K562 (cell line): ENCODE measurements at regions not wholly inside any gene's neighbourhood (a gene's known extent, or its start where the extent isn't known, plus 50 kb on each side); places are given as distances from the start of the nearest gene placed in this dataset.

Source experiments
- ATAC-seq: fragments of 200-7000 bp; cut with Tn5 transposase; 3 replicates; pipeline ENCODE4 v1.9.1; 2020; ENCODE audit warnings: moderate library complexity
- BruUV-seq: library from RNA; stranded (reverse); fragments of 400-500 nt; replicated peaks from 2 replicates; lab custom pipeline; 2021; lab: Mats Ljungman, UMichigan
- CTCF ChIA-PET: fragments of 300-600 bp; formaldehyde crosslinking; extraction: SDS; loops from one replicate; lab custom pipeline; 2021; ENCODE audit warnings: low intra/inter-chr PET ratio; lab: Yijun Ruan, JAX
- POLR2A ChIA-PET: fragments of 300-600, 350-650 bp; sonication (Branson Sonifier 250); formaldehyde crosslinking; extraction: SDS; loops from one replicate; lab custom pipeline; 2021; ENCODE audit warnings: antibody characterized with exemption, inconsistent platforms; lab: Yijun Ruan, JAX
- DNase-seq, 4 experiments: peaks; one replicate each; pipeline versions ENCODE4 v3.0.0 to v3.0.0-alpha.2; 2011 to 2018; ENCODE audit warnings: low spot score in 3 of 4, mixed read lengths in 3 of 4; ENCODE audit errors: extremely low read depth in 1 of 4
- FAIRE-seq: peaks from 2 replicates; lab custom pipeline; 2011; peaks lifted over from hg19 to GRCh38; lab: Jason Lieb, UNC
- H2AFZ ChIP-seq: 2 replicates; pipeline ENCODE4 v1.6.0; 2011; ENCODE audit warnings: low read depth, low read length, control low read depth, inconsistent platforms
- H3K27ac ChIP-seq: fragments of 200-600 bp; 3 replicates; pipeline ENCODE4 v1.8.0; 2011; ENCODE audit warnings: low read depth, mild to moderate bottlenecking, control low read depth, inconsistent platforms, low read length, moderate library complexity, mixed read lengths; ENCODE audit errors: extremely low read depth
- H3K27me3 ChIP-seq, 2 experiments: fragments of 300-600 bp in 1 of 2; 2 replicates in 1 of 2; 3 replicates in 1 of 2; pipeline versions ENCODE4 v1.6.0 to v1.8.0; 2011; ENCODE audit warnings: inconsistent platforms in 2 of 2, low read length in 2 of 2, mild to moderate bottlenecking in 1 of 2, mixed read lengths in 1 of 2, moderate library complexity in 1 of 2; ENCODE audit not compliant: control insufficient read depth in 2 of 2, insufficient read depth in 2 of 2
- H3K36me3 ChIP-seq: fragments of 300-600 bp; 3 replicates; pipeline ENCODE4 v1.8.0; 2011; ENCODE audit warnings: mild to moderate bottlenecking, low read length, inconsistent platforms; ENCODE audit not compliant: control insufficient read depth, insufficient read depth
- H3K4me1 ChIP-seq, 2 experiments: fragments of 200-600 bp in 1 of 2; replicated peaks in 1 of 2; 2 replicates in 1 of 2; 3 replicates in 1 of 2; pipeline versions ENCODE4 v1.5.1 to v1.8.0; 2011; ENCODE audit warnings: inconsistent platforms in 2 of 2, low read length in 2 of 2, mild to moderate bottlenecking in 1 of 2, mixed read lengths in 1 of 2, moderate library complexity in 1 of 2; ENCODE audit not compliant: control insufficient read depth in 2 of 2, insufficient read depth in 2 of 2
- H3K4me2 ChIP-seq: 2 replicates; pipeline ENCODE4 v1.6.1; 2011; ENCODE audit warnings: low read length, control low read depth, inconsistent platforms, mixed read lengths; ENCODE audit not compliant: insufficient read depth
- H3K4me3 ChIP-seq: fragments of 200-600 bp; sonication (generic), shearing (Covaris generic); 2 replicates; pipeline ENCODE4 v1.5.1; 2016; ENCODE audit warnings: control low read depth, inconsistent platforms
- H3K79me2 ChIP-seq: fragments of 200-600 bp; 3 replicates; pipeline ENCODE4 v1.8.0; 2011; ENCODE audit warnings: low read length, inconsistent platforms; ENCODE audit not compliant: control insufficient read depth, insufficient read depth
- H3K9ac ChIP-seq, 2 experiments: 2 replicates each; pipeline versions ENCODE4 v1.6.0 to v1.6.1; 2011; ENCODE audit warnings: low read depth in 2 of 2, low read length in 2 of 2, control low read depth in 1 of 2, inconsistent platforms in 1 of 2, mild to moderate bottlenecking in 1 of 2, mixed read lengths in 1 of 2; ENCODE audit not compliant: insufficient read depth in 1 of 2
- H3K9me1 ChIP-seq: one replicate; pipeline ENCODE4 v1.6.0; 2011; ENCODE audit warnings: inconsistent platforms, mild to moderate bottlenecking, low read length, moderate library complexity; ENCODE audit not compliant: control insufficient read depth, insufficient read depth
- H3K9me3 ChIP-seq: replicated peaks from 2 replicates; pipeline ENCODE4 v1.5.1; 2011; ENCODE audit warnings: low read depth, low read length, inconsistent platforms; ENCODE audit not compliant: control insufficient read depth, insufficient read depth
- H4K20me1 ChIP-seq: replicated peaks from 2 replicates; pipeline ENCODE4 v1.6.1; 2011; ENCODE audit warnings: low read length, inconsistent platforms, mixed read lengths; ENCODE audit not compliant: control insufficient read depth, insufficient read depth
- CBX3 ChIP-seq, 2 experiments: IDR thresholded peaks; 1 replicate in 1 of 2; 2 replicates in 1 of 2; pipeline ENCODE4 v1.6.1; 2012; ENCODE audit warnings: inconsistent platforms in 2 of 2, low read length in 2 of 2, borderline replicate concordance in 1 of 2, control low read depth in 1 of 2
- CHCHD3 ChIP-seq: fragments of 250-450 bp; sonication (Bioruptor Pico); IDR thresholded peaks from 2 replicates; pipeline ENCODE4 v2.1.2; 2022; ENCODE audit warnings: mild to moderate bottlenecking
- CREBBP ChIP-seq: IDR thresholded peaks from one replicate; pipeline ENCODE4 v1.6.1; 2012; ENCODE audit warnings: low read depth, mild to moderate bottlenecking, control low read depth, inconsistent platforms, low read length
- HDAC8 ChIP-seq: fragments of 450-650 bp; IDR thresholded peaks from 2 replicates; pipeline ENCODE4 v1.6.1; 2016; ENCODE audit warnings: mild to moderate bottlenecking, missing genetic modification characterization, moderate library complexity, missing compliant biosample characterization
- HDGF ChIP-seq: fragments of 450-650 bp; IDR thresholded peaks from 2 replicates; pipeline ENCODE4 v1.6.1; 2016
- WGBS: fragments of 100-300 bp; shearing (Covaris generic); methylation state at CpG from one replicate; pipeline ENCODE4 v1.1.6; 2016; ENCODE audit warnings: low coverage, mixed read lengths; ENCODE audit not compliant: insufficient coverage; ENCODE audit errors: missing lambda C conversion rate; 5-methylcytosine and 5-hydroxymethylcytosine counted together
- in situ Hi-C: fragments of 300-500 bp; cut with MboI; formaldehyde crosslinking; loops from 4 replicates; pipeline ENCODE4 v1.15.0; 2018; ENCODE audit warnings: inconsistent platforms, mixed read lengths
- intact Hi-C: fragments of 100-400 bp; cut with micrococcal nuclease; formaldehyde crosslinking; loops from 2 replicates; pipeline ENCODE4 v1.14.2; 2022
- TF ChIP-seq, protein P1 (sequence below): IDR thresholded peaks from 2 replicates; pipeline ENCODE4 v1.6.1; 2012; ENCODE audit warnings: low read depth, low read length, improper control_type of control experiment, borderline replicate concordance
- TF ChIP-seq, protein P2 (sequence below), 3 experiments: fragments of 200-800 bp in 1 of 3; sonication (Bioruptor generic) in 1 of 3; sonication (generic) in 1 of 3; formaldehyde crosslinking in 1 of 3; IDR thresholded peaks; 2 replicates each; pipeline versions ENCODE4 v1.6.1 to v1.8.0; 2016 to 2022; ENCODE audit warnings: mild to moderate bottlenecking in 2 of 3, missing compliant biosample characterization in 2 of 3, missing genetic modification characterization in 2 of 3, missing genetic modification reagents in 1 of 3
- TF ChIP-seq, protein P3 (sequence below): sonication (generic); formaldehyde crosslinking; IDR thresholded peaks from 2 replicates; pipeline ENCODE4 v1.8.0; 2022; ENCODE audit warnings: mild to moderate bottlenecking, missing genetic modification reagents
- TF ChIP-seq, protein P4 (sequence below), 2 experiments: fragments of 450-650 bp; IDR thresholded peaks; 2 replicates each; pipeline ENCODE4 v1.6.1; 2016; ENCODE audit warnings: mild to moderate bottlenecking in 2 of 2, borderline replicate concordance in 1 of 2, low read depth in 1 of 2, moderate library complexity in 1 of 2

DNA sequence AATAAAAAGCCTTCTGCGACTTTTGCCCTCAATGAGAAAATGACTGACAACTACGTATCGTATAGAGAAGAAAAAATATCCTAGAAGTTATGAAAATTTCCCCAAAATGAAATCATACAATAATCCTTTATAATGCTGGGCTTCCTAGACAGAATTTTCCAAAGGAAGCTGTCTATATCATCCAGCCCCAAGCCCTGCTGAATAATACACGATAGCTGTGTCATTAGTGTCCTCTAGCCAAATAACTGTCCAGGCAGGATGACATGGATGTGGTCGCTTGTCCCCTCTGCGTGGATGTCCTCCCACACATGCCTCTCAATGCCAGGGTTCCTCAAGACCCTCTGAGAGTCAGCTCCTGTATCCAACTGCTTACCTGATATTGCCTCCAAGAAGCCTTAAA is 61.7 kb upstream of the ECHDC3 start:
- intact Hi-C loops (no loop called here), in situ Hi-C loops (no loop called here)
- ATAC-seq (no peak), FAIRE-seq (no peak), DNase-seq (no peak)
- H3K27ac ChIP-seq, result no peak overlapping the region; the same call in 2 of the 3 replicates
- peaks cover 13 to 17% of the 10 kb centered on the region in 2 experiments for H3K4me1 ChIP-seq
- no peaks in the 10 kb centered on the region for H3K9me1 ChIP-seq
- no peaks in the 10 kb centered on the region for H3K9me3 ChIP-seq
- CTCF ChIA-PET, result no interaction called here
- POLR2A ChIA-PET, result interaction anchor here (1.0 to 1.3 kb wide), 2 partner anchors 11 to 15 kb away, joined by 3 read pairs; no protein-coding TSS in a partner anchor
- no peak overlapping the region for H3K9ac ChIP-seq
- H3K4me3 ChIP-seq, result no peak overlapping the region
- no peaks in the 10 kb centered on the region for H3K79me2 ChIP-seq
- H2AFZ ChIP-seq, result no peak overlapping the region
- BruUV-seq, result no TSS peak
- peaks cover 0 to 10% of the 10 kb centered on the region in 2 experiments; a peak in 1 of 5 replicates for H3K27me3 ChIP-seq
- H3K4me2 ChIP-seq, result no peak overlapping the region
- 36% methylated on average over 6 of the region's 6 CpGs for WGBS
- H3K36me3 ChIP-seq, result no peaks in the 10 kb centered on the region
- no peaks in the 10 kb centered on the region for H4K20me1 ChIP-seq
- TF ChIP-seq HDAC8 (tag), result no peak
- TF ChIP-seq, protein P1, sequence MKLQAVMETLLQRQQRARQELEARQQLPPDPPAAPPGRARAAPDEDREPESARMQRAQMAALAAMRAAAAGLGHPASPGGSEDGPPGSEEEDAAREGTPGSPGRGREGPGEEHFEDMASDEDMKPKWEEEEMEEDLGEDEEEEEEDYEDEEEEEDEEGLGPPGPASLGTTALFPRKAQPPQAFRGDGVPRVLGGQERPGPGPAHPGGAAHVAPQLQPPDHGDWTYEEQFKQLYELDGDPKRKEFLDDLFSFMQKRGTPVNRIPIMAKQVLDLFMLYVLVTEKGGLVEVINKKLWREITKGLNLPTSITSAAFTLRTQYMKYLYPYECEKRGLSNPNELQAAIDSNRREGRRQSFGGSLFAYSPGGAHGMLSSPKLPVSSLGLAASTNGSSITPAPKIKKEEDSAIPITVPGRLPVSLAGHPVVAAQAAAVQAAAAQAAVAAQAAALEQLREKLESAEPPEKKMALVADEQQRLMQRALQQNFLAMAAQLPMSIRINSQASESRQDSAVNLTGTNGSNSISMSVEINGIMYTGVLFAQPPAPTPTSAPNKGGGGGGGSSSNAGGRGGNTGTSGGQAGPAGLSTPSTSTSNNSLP, result no peak
- TF ChIP-seq, protein P2, sequence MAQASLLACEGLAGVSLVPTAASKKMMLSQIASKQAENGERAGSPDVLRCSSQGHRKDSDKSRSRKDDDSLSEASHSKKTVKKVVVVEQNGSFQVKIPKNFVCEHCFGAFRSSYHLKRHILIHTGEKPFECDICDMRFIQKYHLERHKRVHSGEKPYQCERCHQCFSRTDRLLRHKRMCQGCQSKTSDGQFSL (CRISPR knock-in tag; IDR thresholded peaks at IDR 0.05), result no peak
- TF ChIP-seq, protein P2 (tag; IDR thresholded peaks at IDR 0.05), result no peak
- no peak for TF ChIP-seq CREBBP
- TF ChIP-seq, protein P3, sequence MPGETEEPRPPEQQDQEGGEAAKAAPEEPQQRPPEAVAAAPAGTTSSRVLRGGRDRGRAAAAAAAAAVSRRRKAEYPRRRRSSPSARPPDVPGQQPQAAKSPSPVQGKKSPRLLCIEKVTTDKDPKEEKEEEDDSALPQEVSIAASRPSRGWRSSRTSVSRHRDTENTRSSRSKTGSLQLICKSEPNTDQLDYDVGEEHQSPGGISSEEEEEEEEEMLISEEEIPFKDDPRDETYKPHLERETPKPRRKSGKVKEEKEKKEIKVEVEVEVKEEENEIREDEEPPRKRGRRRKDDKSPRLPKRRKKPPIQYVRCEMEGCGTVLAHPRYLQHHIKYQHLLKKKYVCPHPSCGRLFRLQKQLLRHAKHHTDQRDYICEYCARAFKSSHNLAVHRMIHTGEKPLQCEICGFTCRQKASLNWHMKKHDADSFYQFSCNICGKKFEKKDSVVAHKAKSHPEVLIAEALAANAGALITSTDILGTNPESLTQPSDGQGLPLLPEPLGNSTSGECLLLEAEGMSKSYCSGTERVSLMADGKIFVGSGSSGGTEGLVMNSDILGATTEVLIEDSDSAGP (CRISPR knock-in tag), result no peak
- TF ChIP-seq CBX3 (IDR thresholded peaks at IDR 0.05; ENCODE audit: borderline replicate concordance in 1 of 2, low read length in 2 of 2), result no peak
- no peak for TF ChIP-seq HDGF
- no peak for TF ChIP-seq CHCHD3
- TF ChIP-seq, protein P4, sequence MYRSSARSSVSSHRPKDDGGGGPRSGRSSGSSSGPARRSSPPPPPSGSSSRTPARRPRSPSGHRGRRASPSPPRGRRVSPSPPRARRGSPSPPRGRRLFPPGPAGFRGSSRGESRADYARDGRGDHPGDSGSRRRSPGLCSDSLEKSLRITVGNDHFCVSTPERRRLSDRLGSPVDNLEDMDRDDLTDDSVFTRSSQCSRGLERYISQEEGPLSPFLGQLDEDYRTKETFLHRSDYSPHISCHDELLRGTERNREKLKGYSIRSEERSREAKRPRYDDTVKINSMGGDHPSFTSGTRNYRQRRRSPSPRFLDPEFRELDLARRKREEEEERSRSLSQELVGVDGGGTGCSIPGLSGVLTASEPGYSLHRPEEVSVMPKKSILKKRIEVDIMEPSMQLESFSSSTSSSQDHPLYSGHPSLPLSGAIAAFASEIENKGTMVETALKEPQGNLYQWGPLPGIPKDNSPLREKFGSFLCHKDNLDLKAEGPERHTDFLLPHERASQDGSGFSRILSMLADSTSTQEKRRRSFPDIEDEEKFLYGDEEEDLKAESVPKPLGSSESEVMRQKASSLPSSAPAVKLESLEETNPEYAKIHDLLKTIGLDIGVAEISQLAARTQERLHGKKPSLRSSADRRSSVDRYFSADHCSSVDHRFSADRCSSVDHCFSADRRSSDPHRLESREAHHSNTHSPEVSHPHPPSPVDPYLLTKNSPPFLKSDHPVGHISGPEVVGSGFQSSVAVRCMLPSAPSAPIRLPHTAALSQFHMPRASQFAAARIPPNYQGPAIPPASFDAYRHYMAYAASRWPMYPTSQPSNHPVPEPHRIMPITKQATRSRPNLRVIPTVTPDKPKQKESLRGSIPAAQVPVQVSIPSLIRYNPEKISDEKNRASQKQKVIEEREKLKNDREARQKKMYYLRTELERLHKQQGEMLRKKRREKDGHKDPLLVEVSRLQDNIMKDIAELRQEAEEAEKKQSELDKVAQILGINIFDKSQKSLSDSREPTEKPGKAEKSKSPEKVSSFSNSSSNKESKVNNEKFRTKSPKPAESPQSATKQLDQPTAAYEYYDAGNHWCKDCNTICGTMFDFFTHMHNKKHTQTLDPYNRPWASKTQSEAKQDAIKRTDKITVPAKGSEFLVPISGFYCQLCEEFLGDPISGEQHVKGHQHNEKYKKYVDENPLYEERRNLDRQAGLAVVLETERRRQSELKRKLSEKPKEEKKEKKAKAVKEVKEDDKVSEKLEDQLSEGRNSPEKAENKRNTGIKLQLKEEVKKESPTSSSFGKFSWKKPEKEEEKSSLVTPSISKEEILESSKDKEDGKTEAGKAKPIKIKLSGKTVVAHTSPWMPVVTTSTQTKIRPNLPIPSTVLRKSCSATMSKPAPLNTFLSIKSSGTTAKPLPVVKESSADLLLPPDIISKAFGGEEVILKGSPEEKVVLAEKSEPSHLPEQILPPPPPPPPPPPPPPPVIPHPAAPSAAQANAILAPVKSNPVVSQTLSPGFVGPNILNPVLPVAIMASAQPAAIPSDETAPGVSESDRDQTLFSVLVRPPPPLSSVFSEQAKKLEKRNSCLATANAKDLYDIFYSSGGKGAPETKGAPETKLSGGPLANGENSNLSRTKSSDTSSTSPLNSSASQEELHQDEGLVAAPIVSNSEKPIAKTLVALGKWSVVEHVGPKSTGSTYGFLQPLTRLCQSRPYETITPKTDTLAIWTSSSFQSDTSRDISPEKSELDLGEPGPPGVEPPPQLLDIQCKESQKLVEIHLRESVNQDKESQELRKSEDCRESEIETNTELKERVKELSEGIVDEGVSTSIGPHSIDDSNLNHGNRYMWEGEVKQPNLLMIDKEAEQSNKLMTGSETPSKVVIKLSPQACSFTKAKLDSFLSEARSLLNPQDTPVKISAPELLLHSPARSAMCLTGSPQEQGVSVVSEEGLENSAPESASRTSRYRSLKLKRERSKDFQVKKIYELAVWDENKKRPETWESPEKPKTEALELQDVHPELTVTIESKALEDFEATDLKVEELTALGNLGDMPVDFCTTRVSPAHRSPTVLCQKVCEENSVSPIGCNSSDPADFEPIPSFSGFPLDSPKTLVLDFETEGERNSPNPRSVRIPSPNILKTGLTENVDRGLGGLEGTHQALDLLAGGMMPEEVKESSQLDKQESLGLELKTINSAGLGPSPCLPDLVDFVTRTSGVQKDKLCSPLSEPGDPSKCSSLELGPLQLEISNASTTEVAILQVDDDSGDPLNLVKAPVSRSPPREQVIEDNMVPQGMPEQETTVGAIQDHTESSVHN (IDR thresholded peaks at IDR 0.05; ENCODE audit: borderline replicate concordance in 1 of 2, low read depth in 1 of 2), result no peak
